SK-N-SH treated with all-trans-retinoic acid at 6 μM for 48 hours (cell line): ENCODE measurements at regions not wholly inside any gene's neighbourhood (a gene's known extent, or its start where the extent isn't known, plus 50 kb on each side); places are given as distances from the start of the nearest gene placed in this dataset.

ENCODE experiments used
- ARNTL ChIP-seq: fragments of 450-650 bp; formaldehyde crosslinking; IDR thresholded peaks from 2 replicates; pipeline ENCODE4 v1.5.0; 2020; ENCODE audit warnings: low read depth, mild to moderate bottlenecking, moderate library complexity, borderline replicate concordance
- ISL1 ChIP-seq: fragments of 250-450 bp; sonication (Bioruptor Pico); IDR thresholded peaks from 2 replicates; pipeline ENCODE4 v2.1.2; 2022; ENCODE audit warnings: mild to moderate bottlenecking, moderate library complexity
- PPARA ChIP-seq: fragments of 250-450 bp; sonication (Bioruptor Pico); IDR thresholded peaks from 2 replicates; pipeline ENCODE4 v1.5.0; 2020; ENCODE audit warnings: mild to moderate bottlenecking, borderline replicate concordance
- ZFP3 ChIP-seq: fragments of 250-450 bp; sonication (Bioruptor Pico); IDR thresholded peaks from 2 replicates; pipeline ENCODE4 v1.5.0; 2020; ENCODE audit warnings: mild to moderate bottlenecking, moderate library complexity
- ZFP30 ChIP-seq: fragments of 450-650 bp; formaldehyde crosslinking; IDR thresholded peaks from 2 replicates; pipeline ENCODE4 v1.5.0; 2022; ENCODE audit warnings: mild to moderate bottlenecking, moderate library complexity
- ZNF8 ChIP-seq: fragments of 450-650 bp; formaldehyde crosslinking; IDR thresholded peaks from 2 replicates; pipeline ENCODE4 v1.5.0; 2020; ENCODE audit warnings: mild to moderate bottlenecking, moderate library complexity
- TF ChIP-seq, protein P1 (sequence below): fragments of 250-450 bp; sonication (Bioruptor Pico); IDR thresholded peaks from 2 replicates; pipeline ENCODE4 v1.5.1; 2020; ENCODE audit warnings: low read depth, mild to moderate bottlenecking, moderate library complexity
- TF ChIP-seq, protein P2 (sequence below): fragments of 250-450 bp; sonication (Bioruptor Pico); IDR thresholded peaks from 2 replicates; pipeline ENCODE4 v1.8.0; 2020; ENCODE audit warnings: mild to moderate bottlenecking, moderate library complexity, borderline replicate concordance

DNA sequence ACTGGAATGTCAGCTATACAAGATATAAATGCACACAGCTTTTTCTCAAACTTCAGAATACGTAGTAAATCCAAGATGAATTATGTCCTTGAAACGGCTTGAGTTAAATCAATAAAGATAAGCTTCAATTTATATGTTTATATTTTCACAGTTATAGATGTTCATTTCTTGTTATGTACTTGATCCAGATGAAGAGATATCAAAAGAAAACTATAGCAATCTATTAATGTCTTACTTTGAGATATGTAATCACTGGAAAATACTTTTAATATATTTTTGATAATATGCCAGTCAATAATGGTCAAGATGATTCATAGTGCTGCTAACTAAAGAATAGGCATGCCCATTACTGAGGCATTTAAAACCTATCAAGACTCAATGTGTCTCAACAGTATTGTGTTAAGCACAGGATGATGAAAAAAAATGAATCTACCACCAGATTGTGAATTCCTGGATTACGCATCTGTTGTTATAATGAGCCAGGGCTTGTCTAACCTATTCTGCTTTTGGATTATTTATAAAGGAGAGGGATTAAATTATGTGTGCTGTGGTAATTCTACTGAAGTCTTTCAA, 372.6 kb upstream of the PRR16 start:
- TF ChIP-seq, protein P1, sequence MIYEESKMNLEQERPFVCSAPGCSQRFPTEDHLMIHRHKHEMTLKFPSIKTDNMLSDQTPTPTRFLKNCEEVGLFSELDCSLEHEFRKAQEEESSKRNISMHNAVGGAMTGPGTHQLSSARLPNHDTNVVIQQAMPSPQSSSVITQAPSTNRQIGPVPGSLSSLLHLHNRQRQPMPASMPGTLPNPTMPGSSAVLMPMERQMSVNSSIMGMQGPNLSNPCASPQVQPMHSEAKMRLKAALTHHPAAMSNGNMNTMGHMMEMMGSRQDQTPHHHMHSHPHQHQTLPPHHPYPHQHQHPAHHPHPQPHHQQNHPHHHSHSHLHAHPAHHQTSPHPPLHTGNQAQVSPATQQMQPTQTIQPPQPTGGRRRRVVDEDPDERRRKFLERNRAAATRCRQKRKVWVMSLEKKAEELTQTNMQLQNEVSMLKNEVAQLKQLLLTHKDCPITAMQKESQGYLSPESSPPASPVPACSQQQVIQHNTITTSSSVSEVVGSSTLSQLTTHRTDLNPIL (CRISPR knock-in tag) = no peak
- TF ChIP-seq ZNF8 (CRISPR knock-in tag) (no peak), PPARA (no peak), ISL1 (CRISPR knock-in tag) (peak; percentile 93), ZFP30 (CRISPR knock-in tag) (no peak), ARNTL (CRISPR knock-in tag) (no peak), ZFP3 (CRISPR knock-in tag) (no peak)
- TF ChIP-seq, protein P2, sequence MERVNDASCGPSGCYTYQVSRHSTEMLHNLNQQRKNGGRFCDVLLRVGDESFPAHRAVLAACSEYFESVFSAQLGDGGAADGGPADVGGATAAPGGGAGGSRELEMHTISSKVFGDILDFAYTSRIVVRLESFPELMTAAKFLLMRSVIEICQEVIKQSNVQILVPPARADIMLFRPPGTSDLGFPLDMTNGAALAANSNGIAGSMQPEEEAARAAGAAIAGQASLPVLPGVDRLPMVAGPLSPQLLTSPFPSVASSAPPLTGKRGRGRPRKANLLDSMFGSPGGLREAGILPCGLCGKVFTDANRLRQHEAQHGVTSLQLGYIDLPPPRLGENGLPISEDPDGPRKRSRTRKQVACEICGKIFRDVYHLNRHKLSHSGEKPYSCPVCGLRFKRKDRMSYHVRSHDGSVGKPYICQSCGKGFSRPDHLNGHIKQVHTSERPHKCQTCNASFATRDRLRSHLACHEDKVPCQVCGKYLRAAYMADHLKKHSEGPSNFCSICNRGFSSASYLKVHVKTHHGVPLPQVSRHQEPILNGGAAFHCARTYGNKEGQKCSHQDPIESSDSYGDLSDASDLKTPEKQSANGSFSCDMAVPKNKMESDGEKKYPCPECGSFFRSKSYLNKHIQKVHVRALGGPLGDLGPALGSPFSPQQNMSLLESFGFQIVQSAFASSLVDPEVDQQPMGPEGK (CRISPR knock-in tag) = peak; percentile 32; the same call in 1 of the 2 replicates
